Activated T-helper 1 cell treated with anti-CD3 and anti-CD28 coated beads, Interleukin-2, amount 50 U/mL, for 16 hours (primary cell): ENCODE measurements at regions not wholly inside any gene's neighbourhood (a gene's known extent, or its start where the extent isn't known, plus 50 kb on each side); places are given as distances from the start of the nearest gene placed in this dataset.
"Not testable (repeated sequence)": the region's sequence is repeated elsewhere in the genome, so short reads cannot be mapped to it uniquely, and the experiment has no call there.

Experiments
- DNase-seq, 2 donors: peaks; one replicate each; pipeline ENCODE4 v3.0.0-alpha.2; 2020; ENCODE audit warnings: low read depth in 1 of 2, low spot score in 1 of 2

- no peak for DNase-seq
Observed at GRCh38 chr12:67034110-67034879, 234.9 kb upstream of the CAND1 start.

- no peak for DNase-seq
Observed at GRCh38 chr12:67035121-67035520, 234.0 kb upstream of the CAND1 start.

- DNase-seq: no peak
Observed at GRCh38 chr12:67038486-67038885, 230.7 kb upstream of the CAND1 start.

- no peak for DNase-seq
Observed at GRCh38 chr12:67039995-67040860, 228.9 kb upstream of the CAND1 start.

- DNase-seq: no peak
Observed at GRCh38 chr12:67040861-67041137, 228.4 kb upstream of the CAND1 start.

GRCh38 chr12:67042697-67043131, 226.4 kb upstream of the CAND1 start:
- no peak for DNase-seq

GRCh38 chr12:67043771-67044170, 225.4 kb upstream of the CAND1 start:
- DNase-seq: no peak

GRCh38 chr12:67045650-67046049, 223.5 kb upstream of the CAND1 start:
- no peak for DNase-seq

- DNase-seq: no peak
Observed at GRCh38 chr12:67046062-67046461, 223.1 kb upstream of the CAND1 start.

GRCh38 chr12:67047634-67048033, 221.5 kb upstream of the CAND1 start:
- no peak for DNase-seq

GRCh38 chr12:67048371-67048770, 220.8 kb upstream of the CAND1 start:
- DNase-seq: no peak

GRCh38 chr12:67049199-67049598, 220.0 kb upstream of the CAND1 start:
- DNase-seq: not testable (repeated sequence)

- DNase-seq: no peak
Observed at GRCh38 chr12:67052981-67053380, 216.2 kb upstream of the CAND1 start.

GRCh38 chr12:67056329-67056728, 212.8 kb upstream of the CAND1 start:
- DNase-seq: no peak

GRCh38 chr12:67057072-67057471, 212.1 kb upstream of the CAND1 start:
- DNase-seq: no peak

GRCh38 chr12:67062193-67062592, 207.0 kb upstream of the CAND1 start:
- no peak for DNase-seq

GRCh38 chr12:67067453-67068203, 201.5 kb upstream of the CAND1 start:
- no peak for DNase-seq

- no peak for DNase-seq
Observed at GRCh38 chr12:67068204-67068731, 200.9 kb upstream of the CAND1 start.

GRCh38 chr12:67068761-67069450, 200.3 kb upstream of the CAND1 start:
- peak; percentile 9 to 19 for DNase-seq

GRCh38 chr12:67069451-67070306, 199.5 kb upstream of the CAND1 start:
- peak in 1 of 2 donors; percentile 9 for DNase-seq
